Ectodermal cell (in vitro differentiated cells): ENCODE measurements at regions not wholly inside any gene's neighbourhood (a gene's known extent, or its start where the extent isn't known, plus 50 kb on each side); places are given as distances from the start of the nearest gene placed in this dataset.
"Not testable (repeated sequence)": the region's sequence is repeated elsewhere in the genome, so short reads cannot be mapped to it uniquely, and the experiment has no call there.

Experiments
- H3K27ac ChIP-seq: 2 replicates; pipeline ENCODE4 v1.7.0; 2013; ENCODE audit warnings: mild to moderate bottlenecking, low read depth, low read length; ENCODE audit not compliant: insufficient read depth, poor library complexity, severe bottlenecking
- H3K27me3 ChIP-seq: 2 replicates; pipeline ENCODE4 v1.7.0; 2013; ENCODE audit warnings: mild to moderate bottlenecking, low read length; ENCODE audit not compliant: insufficient read depth, control insufficient read depth, poor library complexity, severe bottlenecking
- H3K36me3 ChIP-seq: one replicate; pipeline ENCODE4 v1.7.0; 2013; ENCODE audit warnings: low read length; ENCODE audit not compliant: control insufficient read depth, insufficient read depth
- H3K4me1 ChIP-seq: one replicate; pipeline ENCODE4 v1.7.0; 2013; ENCODE audit warnings: low read length; ENCODE audit not compliant: control insufficient read depth, insufficient read depth
- H3K4me3 ChIP-seq: 2 replicates; pipeline ENCODE4 v1.7.0; 2013; ENCODE audit warnings: low read depth, low read length, control low read depth; ENCODE audit not compliant: insufficient read depth
- H3K9me3 ChIP-seq: 2 replicates; pipeline ENCODE4 v1.7.0; 2013; ENCODE audit warnings: mild to moderate bottlenecking, low read length, moderate library complexity; ENCODE audit not compliant: control insufficient read depth
- WGBS, 2 experiments: methylation state at CpG; one replicate each; pipeline ENCODE4 v1.1.7; 2013; ENCODE audit warnings: missing lambda C conversion rate in 2 of 2; 5-methylcytosine and 5-hydroxymethylcytosine counted together

DNA sequence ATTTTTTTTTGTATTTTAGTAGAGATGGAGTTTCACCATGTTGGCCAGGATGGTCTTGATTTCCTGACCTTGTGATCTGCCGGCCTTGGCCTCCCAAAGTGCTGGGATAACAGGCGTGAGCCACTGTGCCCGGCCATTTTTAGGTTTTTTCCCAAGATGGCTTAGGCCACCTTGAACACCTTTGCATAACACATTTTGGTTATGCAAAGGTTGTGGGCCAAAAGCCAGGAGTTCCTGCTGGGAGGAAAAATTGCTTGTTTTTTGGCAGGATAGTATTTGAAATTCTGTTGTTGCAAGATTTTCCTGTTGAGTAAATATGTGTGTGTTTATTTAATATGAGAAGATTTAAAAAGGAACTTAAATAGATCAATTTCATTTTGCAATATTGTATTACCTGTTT, 65.3 kb upstream of the KCNJ18 start:
- WGBS, 2 experiments = 84 to 88% methylated on average over 3 of the region's 3 CpGs
- H3K36me3 ChIP-seq, H3K4me3 ChIP-seq, H3K9me3 ChIP-seq, H3K27me3 ChIP-seq, H3K27ac ChIP-seq, H3K4me1 ChIP-seq: not testable (repeated sequence)
